ENCODE measurements at regions not wholly inside any gene's neighbourhood (a gene's known extent, or its start where the extent isn't known, plus 50 kb on each side); places are given as distances from the start of the nearest gene placed in this dataset.

DNA sequence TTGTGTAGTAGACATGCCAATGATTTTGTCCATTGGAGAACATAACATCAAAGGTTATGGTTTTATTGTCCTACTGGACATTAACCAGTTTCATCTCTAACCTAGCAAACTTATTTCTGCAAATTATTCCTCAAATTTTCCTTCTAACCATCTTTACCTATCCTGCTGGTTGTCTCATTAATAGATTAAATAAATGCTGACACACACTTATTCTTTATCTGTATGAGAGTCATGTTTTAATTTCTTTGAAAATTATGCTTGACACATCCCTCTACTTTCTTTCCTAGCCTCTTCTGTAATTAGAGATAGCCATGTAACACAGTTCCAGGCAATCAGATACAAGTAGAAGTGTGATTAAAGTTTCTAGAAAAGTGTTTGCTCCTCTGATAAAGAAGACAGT, 98.9 kb downstream of the RPS29 start:
- TF ChIP-seq, protein P1, sequence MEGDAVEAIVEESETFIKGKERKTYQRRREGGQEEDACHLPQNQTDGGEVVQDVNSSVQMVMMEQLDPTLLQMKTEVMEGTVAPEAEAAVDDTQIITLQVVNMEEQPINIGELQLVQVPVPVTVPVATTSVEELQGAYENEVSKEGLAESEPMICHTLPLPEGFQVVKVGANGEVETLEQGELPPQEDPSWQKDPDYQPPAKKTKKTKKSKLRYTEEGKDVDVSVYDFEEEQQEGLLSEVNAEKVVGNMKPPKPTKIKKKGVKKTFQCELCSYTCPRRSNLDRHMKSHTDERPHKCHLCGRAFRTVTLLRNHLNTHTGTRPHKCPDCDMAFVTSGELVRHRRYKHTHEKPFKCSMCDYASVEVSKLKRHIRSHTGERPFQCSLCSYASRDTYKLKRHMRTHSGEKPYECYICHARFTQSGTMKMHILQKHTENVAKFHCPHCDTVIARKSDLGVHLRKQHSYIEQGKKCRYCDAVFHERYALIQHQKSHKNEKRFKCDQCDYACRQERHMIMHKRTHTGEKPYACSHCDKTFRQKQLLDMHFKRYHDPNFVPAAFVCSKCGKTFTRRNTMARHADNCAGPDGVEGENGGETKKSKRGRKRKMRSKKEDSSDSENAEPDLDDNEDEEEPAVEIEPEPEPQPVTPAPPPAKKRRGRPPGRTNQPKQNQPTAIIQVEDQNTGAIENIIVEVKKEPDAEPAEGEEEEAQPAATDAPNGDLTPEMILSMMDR (conservative IDR thresholded peaks at IDR 0.05; ENCODE audit: low read length): no peak
- DNase-seq (ENCODE audit: low read depth): no peak
- no peak overlapping the region for H3K4me3 ChIP-seq (ENCODE audit: low read length)

DNA sequence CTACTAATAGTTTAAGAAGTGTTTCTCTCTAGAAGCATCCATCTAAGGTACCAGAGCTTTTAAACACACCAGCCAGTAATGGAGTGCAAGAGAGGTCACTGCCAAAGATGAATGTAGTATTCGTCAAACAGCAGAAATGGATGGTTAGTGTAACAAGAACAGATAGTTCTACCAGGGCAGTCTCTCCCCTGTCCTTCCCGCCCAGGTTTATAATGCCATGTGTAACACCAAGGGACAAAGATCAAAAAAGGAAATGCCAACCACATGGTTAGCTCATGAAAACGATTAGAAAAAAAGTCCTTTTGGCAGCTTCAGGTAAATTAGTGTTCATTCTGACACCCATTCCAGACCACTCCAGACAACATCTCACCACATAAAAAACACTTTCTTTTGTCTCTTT, 100.9 kb downstream of the RPS29 start:
- TF ChIP-seq, protein P1 (conservative IDR thresholded peaks at IDR 0.05; ENCODE audit: low read length): no peak
- no peak overlapping the region for H3K4me3 ChIP-seq (ENCODE audit: low read length)
- no peak for DNase-seq (ENCODE audit: low read depth)

DNA sequence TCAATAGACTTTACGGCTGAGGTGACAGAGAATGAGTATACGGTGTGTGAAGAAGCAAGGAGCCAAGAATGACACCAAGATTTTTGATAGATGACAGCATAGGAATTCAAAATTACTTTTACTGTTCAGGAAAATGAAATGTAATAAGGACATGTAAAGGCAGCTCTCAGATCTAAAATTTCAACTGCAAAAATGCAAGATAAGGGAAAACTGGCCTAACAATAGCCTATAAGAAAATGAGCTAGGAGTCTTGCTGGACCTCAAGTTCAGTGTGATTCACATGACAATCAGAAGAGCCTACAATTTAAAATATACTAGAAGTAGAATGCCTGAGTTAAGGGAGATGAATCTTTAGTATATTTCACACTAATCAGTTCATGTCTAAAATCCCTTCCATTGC, 102.0 kb downstream of the RPS29 start:
- TF ChIP-seq, protein P1 (conservative IDR thresholded peaks at IDR 0.05; ENCODE audit: low read length): no peak
- DNase-seq (ENCODE audit: low read depth): no peak
- no peak overlapping the region for H3K4me3 ChIP-seq (ENCODE audit: low read length)

DNA sequence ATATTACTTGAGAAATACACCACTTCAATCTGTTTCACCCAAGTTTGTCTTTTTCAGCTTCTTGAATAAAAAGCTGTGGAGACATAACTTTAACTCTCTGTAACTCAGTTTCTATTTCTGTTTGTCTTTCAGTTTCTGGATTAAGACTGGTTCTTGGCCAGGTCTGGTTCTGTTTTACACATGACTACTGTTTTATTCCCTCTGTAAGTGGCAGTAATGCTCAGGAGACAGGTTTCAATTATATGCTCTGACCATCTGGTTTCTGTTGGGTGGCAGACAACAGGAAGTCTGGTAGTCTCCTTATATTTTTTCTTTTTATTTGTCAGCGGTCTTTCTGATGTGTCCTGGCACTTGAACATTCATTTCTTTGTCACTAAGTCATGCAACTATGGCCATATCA, 102.9 kb downstream of the RPS29 start:
- TF ChIP-seq, protein P1 (conservative IDR thresholded peaks at IDR 0.05; ENCODE audit: low read length): no peak
- no peak for DNase-seq (ENCODE audit: low read depth)
- H3K4me3 ChIP-seq (ENCODE audit: low read length): no peak overlapping the region

DNA sequence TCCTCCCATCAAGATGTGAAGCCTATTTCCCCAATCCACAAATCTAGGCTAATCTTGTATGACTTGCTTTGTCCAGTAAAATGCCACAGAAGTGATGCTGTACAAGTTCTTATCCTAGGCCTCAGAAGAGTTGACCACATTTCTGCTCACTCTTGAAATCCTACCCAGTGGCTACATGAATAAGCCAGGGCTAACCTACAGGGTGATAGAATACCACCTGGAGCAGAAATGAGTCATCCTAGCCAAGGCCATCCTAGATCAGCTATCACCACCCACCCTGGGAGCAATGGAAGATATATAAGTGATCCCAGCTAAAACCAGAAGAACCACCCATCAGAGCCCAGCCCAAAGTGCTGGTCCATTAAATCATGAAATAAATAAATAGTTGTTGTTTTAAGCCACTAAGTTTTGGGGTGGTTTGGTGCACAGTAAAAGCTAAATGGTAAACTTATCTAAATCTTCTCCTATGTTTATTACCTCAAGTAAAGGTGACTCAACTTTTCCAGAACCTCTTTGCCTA, 105.1 kb downstream of the RPS29 start:
- no peak for DNase-seq (ENCODE audit: low read depth)
- H3K4me3 ChIP-seq (ENCODE audit: low read length): no peak overlapping the region
- TF ChIP-seq, protein P1 (conservative IDR thresholded peaks at IDR 0.05; ENCODE audit: low read length): no peak

DNA sequence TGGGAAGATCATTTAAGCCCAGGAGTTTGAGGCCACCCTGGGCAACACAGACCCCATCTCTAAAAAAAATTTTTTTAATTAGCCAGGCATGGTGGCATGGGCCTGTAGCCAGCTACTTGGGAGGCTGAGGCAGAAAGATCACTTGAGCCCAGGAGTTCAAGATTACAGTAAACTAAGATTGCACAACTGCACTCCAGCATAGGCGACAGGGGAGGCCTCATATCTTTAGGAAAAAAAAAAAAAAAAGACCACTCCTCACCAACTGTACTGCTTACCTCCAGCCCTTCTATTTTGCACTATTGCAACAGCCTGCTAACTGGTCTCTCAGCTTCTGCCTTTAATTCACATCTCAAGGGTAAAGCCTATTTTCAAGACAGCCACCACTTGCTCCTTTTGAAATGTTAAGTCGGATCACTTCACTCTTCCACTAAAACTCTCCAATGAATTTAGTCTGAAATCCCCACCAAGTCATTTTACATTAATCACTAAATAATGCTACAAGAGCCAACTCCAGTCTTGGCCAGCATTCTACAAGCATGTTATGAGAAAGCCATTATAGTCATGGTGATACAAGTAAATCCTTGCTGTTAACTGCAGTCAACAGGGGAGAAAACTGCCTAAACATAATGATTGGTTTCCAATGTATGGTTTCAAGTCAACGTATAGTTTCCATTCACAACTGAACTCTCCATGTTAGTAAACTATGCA, 106.0 kb downstream of the RPS29 start:
- no peak for DNase-seq (ENCODE audit: low read depth)
- TF ChIP-seq, protein P1 (conservative IDR thresholded peaks at IDR 0.05; ENCODE audit: low read length): no peak
- H3K4me3 ChIP-seq (ENCODE audit: low read length): no peak overlapping the region

DNA sequence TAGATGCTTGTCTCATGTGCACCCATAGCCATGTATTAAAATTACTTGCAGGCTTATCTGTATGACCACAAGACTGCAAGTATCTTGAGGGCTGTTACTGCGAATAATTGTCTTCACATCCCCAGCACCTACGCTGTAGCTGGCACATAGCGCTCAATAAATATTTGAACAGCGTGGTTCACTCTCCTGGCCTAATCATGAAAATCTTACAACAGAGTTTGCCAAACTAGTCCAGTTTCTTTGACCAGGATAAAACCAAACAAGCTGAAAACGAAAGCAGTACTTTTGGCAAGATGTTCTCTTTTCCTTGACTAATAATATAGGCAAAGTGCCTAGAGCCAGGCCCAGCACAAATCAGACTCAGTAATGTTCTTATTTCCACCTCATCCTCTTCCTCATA, 106.7 kb downstream of the RPS29 start:
- TF ChIP-seq, protein P1 (conservative IDR thresholded peaks at IDR 0.05; ENCODE audit: low read length): no peak
- H3K4me3 ChIP-seq (ENCODE audit: low read length): no peak overlapping the region
- peak; percentile 1 for DNase-seq (ENCODE audit: low read depth)

All from AG10803 (cell line).